Stimulated activated CD4-positive, alpha-beta T cell treated with anti-CD3 and anti-CD28 coated beads, Interleukin-2, amount 100 ng/mL, for 48 hours (primary cell): ENCODE measurements at regions not wholly inside any gene's neighbourhood (a gene's known extent, or its start where the extent isn't known, plus 50 kb on each side); places are given as distances from the start of the nearest gene placed in this dataset.

Experiments used
- DNase-seq, 2 donors: peaks; one replicate each; pipeline ENCODE4 v3.0.0-alpha.2; 2020

- no peak for DNase-seq
Measured at GRCh38 chr18:43650426-43650825, 373.1 kb upstream of the SYT4 start.

DNA sequence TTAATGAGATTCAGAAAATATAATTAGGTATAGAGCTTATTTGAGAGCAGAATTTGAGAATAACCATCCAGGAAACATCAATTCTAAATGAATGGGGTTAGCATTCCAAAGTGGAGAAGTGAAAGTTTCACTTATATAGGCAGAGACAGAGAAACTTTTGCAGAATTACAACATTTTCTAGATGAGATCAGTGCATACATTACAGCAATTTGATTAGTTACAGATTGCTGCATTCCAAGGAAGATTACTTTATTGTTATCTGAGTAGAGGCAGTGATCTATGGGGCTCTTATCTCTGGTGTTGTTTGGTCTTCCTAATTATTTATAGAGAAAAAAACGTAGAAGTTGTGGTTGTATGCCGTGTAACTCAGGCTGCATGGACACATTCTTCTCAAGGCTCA lies 373.8 kb upstream of the SYT4 start:
- no peak for DNase-seq

DNA sequence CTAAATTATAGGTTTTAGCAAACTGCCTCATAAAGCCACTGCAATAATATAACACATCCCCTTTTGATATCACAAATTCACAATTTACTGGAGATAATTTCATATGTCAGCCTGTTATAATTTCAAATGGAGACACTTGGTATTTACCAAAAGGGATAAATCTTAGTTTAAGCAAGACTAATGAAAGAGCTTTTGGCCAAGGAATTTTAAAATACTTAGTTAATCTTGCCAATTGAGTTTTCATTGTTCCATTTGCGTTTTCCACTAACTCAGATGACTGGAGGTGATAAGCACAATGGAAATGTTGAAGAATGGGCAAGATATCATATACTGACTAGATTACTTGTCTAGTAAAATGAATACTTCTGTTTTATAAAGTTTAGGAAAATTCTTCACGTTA lies 379.3 kb upstream of the SYT4 start:
- no peak for DNase-seq

- no peak for DNase-seq
Measured at GRCh38 chr18:43661570-43661969, 384.3 kb upstream of the SYT4 start.

DNA sequence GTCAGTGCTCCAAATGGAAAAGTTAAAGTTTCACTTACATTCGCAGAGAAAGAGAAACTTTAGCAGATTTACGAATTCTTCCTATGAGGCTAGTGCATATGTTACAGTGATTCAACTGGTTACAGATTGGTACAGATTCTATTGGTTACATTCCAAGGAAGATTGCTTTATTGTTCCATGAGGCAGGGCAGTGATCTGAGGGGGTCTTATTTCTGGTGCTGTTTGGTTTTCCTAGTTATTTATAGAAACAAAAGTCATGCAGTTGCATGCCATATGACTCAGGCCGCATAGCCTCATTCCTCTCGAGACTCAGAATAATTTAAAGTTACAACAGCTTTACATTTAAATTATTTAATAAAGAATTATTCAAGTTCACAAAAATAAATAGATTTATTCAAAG lies 385.4 kb upstream of the SYT4 start:
- no peak for DNase-seq

DNA sequence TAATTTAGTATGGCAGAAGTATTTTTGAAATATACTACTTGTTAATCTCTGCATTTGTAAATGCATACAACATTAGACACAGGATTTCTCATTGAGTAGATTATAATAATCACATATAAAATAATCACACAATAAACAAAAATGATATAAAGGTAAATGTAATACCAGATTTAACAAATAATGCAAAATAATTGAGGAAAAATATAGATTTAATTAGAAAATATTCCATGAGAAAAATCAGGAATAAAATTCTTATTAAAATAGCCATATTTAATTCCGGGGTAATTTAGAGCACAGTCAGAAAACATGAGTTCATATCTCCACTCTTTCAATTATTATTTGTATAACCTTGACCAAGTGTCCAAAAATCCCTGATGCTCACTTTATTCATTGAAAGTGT lies 385.9 kb upstream of the SYT4 start:
- DNase-seq = no peak

GRCh38 chr18:43664487-43665008 lies 387.3 kb upstream of the SYT4 start:
- no peak for DNase-seq

GRCh38 chr18:43665105-43665788 lies 388.0 kb upstream of the SYT4 start:
- no peak for DNase-seq

GRCh38 chr18:43668866-43669265 lies 391.6 kb upstream of the SYT4 start:
- DNase-seq = no peak

- DNase-seq = no peak
Measured at GRCh38 chr18:43671431-43671830, 394.1 kb upstream of the SYT4 start.

DNA sequence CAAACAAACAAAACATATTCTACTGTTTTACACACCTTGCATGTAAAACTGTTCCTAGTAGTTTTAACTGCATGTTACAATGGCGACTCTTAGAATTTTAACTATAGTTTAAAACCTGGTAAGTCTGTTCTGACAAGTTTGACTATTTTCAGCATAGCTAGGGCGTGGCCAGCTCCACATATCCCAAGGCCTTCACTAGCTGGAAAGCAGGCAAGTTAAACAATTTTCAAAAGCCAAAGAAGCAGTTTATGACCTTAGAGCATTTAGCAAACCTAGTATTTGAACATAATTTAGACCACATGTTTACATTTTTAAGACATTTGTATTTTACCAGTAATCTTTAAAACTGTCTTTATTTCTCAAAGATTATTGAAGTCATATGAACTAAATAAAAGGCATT lies 402.8 kb upstream of the SYT4 start:
- DNase-seq = no peak

DNA sequence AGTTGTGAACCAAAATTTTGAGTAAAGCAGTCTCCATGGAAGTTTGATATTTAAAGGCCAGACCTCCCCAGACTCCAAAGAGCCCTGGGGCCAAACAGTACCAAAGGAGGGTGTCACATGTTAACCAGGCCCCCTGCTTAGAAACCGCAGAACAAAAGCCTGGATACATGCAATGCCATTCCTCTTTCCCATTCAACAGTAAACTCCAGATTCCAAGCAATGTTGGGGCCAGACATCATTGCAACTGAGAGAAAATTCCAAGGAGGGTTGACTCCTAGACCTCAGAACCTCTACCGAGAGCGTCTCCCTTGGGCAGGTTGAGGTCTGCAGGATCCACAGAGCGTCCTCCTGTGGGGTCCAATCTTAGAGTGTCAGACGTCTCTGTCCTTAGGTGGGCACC lies 404.4 kb upstream of the SYT4 start:
- no peak for DNase-seq

DNA sequence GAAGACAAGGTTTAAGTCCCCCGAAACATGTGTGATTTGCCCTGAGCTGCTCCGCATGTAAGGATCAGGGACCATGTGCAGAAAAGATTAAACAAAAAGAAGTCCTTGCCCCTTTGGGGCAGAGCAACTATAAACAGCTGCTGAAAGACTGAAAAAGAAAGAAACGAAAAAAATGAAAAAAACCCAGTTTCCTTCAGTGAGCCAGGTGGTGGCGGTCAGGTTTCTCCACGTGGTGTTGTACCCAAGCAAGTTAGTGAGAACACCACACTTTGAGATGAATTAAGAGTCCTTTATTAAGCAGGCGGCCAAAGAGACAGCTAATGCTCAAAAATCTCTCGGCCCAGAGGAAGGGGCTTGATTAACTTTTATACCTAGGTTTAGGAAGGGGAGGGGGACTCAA lies 404.9 kb upstream of the SYT4 start:
- DNase-seq = no peak

- no peak for DNase-seq
Measured at GRCh38 chr18:43686709-43687108, 409.4 kb upstream of the SYT4 start.

DNA sequence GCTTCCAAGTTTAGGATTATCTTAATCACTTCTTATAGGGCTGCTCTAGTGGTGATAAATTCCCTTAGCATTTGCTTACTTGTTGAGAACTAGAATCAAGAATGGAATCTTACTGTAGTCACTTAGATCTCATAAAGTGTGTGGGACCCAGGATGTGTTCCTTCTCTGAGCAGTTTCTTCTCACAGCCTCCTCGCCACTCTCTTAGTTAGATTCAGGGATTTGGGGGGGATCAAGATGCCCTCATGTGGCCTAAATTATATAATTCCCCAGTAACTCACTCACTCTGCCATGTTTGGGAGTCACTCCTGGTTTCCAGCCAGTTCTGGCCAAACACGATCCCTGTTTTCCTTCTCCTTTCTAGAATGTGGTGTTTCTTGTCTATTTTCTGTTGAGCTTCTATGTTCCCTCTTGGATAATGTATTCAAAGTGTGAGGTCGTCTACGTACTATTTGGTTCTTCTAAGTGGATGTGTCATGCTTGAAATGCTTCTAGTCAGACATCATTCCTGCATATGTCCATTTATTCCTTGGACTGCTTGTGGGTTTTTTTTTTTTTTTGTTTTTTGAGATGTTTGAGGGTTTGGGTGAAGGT lies 414.9 kb upstream of the SYT4 start:
- no peak for DNase-seq

GRCh38 chr18:43702399-43702798 lies 425.1 kb upstream of the SYT4 start:
- DNase-seq = no peak

GRCh38 chr18:43703050-43703449 lies 425.8 kb upstream of the SYT4 start:
- no peak for DNase-seq

- no peak for DNase-seq
Measured at GRCh38 chr18:43705850-43706249, 428.6 kb upstream of the SYT4 start.

- DNase-seq = no peak
Measured at GRCh38 chr18:43710135-43710534, 432.8 kb upstream of the SYT4 start.

DNA sequence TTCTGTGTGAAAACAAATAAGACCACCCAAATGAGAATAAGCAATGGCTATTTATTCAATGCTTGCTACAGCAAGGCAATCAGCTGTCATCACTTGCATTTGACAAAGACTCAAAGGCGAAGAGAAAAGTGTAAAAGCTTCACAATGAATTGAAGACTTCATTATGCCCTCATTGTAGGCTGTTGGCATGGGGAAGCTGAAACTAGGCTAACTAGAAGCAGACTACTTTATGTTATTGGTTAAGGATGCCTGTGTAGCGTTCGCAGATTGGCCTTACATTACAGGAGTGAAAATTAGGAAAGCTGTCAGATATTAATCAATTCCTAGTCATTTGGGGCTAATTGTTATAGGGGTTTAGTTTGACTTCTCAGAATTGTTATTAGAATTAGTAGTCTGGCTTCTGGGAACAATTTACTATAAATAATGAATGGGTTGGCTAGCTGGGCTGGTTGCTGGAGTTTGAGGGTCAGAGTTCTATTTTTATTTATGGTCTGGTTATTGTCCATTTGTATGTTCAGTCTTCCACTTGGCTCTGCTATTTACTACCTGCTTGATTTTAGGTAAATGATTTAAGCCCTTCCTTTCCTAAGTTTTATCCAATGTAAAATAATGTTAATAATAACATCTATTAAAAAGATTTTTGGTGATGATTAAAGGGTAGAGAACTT lies 437.2 kb upstream of the SYT4 start:
- DNase-seq = no peak

GRCh38 chr18:43719267-43719795 lies 442.0 kb upstream of the SYT4 start:
- no peak for DNase-seq

DNA sequence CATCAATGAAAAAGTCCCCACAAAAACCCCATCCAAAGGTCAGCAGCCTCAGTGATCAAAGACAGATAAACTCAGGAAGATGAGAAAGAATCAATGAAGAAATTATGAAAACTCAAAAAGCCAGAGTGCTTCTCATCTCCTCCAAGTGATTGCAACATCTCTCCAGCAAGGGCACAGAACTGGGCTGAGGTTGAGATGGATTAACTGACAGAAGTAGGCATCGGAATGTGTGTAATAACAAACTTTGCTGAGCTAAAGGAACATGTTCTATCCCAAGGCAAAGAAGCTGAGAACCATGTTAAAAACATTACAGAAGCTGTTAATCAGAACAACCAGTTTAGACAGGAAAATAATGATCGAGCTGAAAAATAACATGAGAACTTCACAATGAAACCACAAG lies 442.8 kb upstream of the SYT4 start:
- DNase-seq = no peak

- no peak for DNase-seq
Measured at GRCh38 chr18:43735570-43735969, 458.3 kb upstream of the SYT4 start.
